Progenitor cell of endocrine pancreas (in vitro differentiated cells): ENCODE measurements at regions not wholly inside any gene's neighbourhood (a gene's known extent, or its start where the extent isn't known, plus 50 kb on each side); places are given as distances from the start of the nearest gene placed in this dataset.

Experiments used
- DNase-seq: peaks from one replicate; pipeline ENCODE4 v3.0.0; 2021; ENCODE audit warnings: low spot score; ENCODE audit not compliant: unreplicated experiment
- H3K27ac Mint-ChIP-seq: 2 replicates; pipeline ENCODE4 v1.8.0; 2021; ENCODE audit warnings: mild to moderate bottlenecking, moderate library complexity, mixed read lengths
- H3K27me3 Mint-ChIP-seq: 2 replicates; pipeline ENCODE4 v1.8.0; 2021; ENCODE audit warnings: mixed read lengths
- H3K36me3 Mint-ChIP-seq: 2 replicates; pipeline ENCODE4 v1.8.0; 2022; ENCODE audit warnings: mixed read lengths; ENCODE audit not compliant: insufficient read depth
- H3K4me1 Mint-ChIP-seq: 2 replicates; pipeline ENCODE4 v1.8.0; 2021; ENCODE audit warnings: low read depth, mixed read lengths
- H3K4me3 Mint-ChIP-seq: 2 replicates; pipeline ENCODE4 v1.8.0; 2021; ENCODE audit warnings: low read depth, mild to moderate bottlenecking, moderate library complexity, mixed read lengths
- H3K9me3 Mint-ChIP-seq: 2 replicates; pipeline ENCODE4 v1.8.0; 2021; ENCODE audit warnings: low read depth, mixed read lengths
- CTCF ChIP-seq: fragments of 200-600 bp; sonication (generic); IDR thresholded peaks from one replicate; pipeline ENCODE4 v1.5.0; 2021; ENCODE audit warnings: antibody characterized with exemption, mild to moderate bottlenecking; ENCODE audit not compliant: unreplicated experiment

DNA sequence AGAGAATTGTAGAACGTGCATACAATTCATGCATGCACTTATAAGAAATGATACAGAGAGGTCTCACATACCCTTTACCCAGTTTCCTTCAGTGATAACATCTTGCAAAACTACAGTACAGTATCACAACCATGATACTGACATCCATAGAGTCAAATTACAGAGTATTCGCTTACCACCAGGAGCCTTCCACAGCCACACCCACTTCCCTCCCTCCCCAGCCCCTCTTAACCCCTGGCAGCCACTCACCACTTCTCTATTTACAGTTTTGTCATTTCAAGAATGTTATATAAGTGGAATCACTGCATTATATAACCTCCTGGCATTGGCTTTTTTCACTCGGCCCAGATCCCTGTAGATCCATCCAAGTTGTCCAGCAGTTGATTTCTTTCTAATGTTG lies 143.8 kb downstream of the ZNF248 start:
- H3K4me1 Mint-ChIP-seq: no peaks in the 10 kb centered on the region
- H3K4me3 Mint-ChIP-seq: no peak overlapping the region
- H3K9me3 Mint-ChIP-seq: peaks cover 43% of the 10 kb centered on the region
- DNase-seq: no peak
- no peaks in the 10 kb centered on the region for H3K36me3 Mint-ChIP-seq
- H3K27me3 Mint-ChIP-seq: no peaks in the 10 kb centered on the region
- TF ChIP-seq CTCF: no peak
- H3K27ac Mint-ChIP-seq: no peak overlapping the region

DNA sequence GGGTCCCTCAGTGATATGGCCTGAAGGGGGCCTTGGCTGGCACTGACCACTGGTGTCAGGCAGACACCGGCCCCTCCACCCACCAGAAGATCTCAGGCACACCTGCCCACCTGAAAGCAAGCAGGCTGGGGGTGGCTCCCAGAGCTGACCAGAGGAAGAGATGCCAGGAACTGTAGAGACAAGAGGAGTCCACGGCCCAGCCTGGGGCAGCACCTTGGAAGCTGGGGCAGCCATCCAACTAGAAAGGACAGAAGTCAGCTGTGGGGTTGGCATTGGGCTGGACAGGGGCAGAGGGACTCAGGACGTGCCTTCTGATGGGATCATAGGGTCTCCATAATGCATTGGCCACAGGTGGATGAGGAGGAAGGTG lies 144.3 kb downstream of the ZNF248 start:
- H3K27me3 Mint-ChIP-seq: no peaks in the 10 kb centered on the region
- no peaks in the 10 kb centered on the region for H3K36me3 Mint-ChIP-seq
- H3K4me1 Mint-ChIP-seq: no peaks in the 10 kb centered on the region
- no peak overlapping the region for H3K4me3 Mint-ChIP-seq
- no peak for DNase-seq
- TF ChIP-seq CTCF: no peak
- no peak overlapping the region for H3K27ac Mint-ChIP-seq
- H3K9me3 Mint-ChIP-seq: peaks cover 40% of the 10 kb centered on the region

- H3K4me3 Mint-ChIP-seq: no peak overlapping the region
- H3K27me3 Mint-ChIP-seq: no peaks in the 10 kb centered on the region
- H3K36me3 Mint-ChIP-seq: no peaks in the 10 kb centered on the region
- TF ChIP-seq CTCF: no peak
- no peak overlapping the region for H3K27ac Mint-ChIP-seq
- no peaks in the 10 kb centered on the region for H3K4me1 Mint-ChIP-seq
- peaks cover 37% of the 10 kb centered on the region for H3K9me3 Mint-ChIP-seq
- DNase-seq: no peak
Observed at GRCh38 chr10:37712489-37713131, 144.8 kb downstream of the ZNF248 start.

GRCh38 chr10:37711617-37712488 lies 145.6 kb downstream of the ZNF248 start:
- no peak overlapping the region for H3K4me3 Mint-ChIP-seq
- peaks cover 41% of the 10 kb centered on the region for H3K9me3 Mint-ChIP-seq

More at GRCh38 chr10:37711617-37712488, 145.6 kb downstream of the ZNF248 start:
- Mint-ChIP-seq H3K27me3 (no peaks in the 10 kb centered on the region), H3K27ac (no peak overlapping the region), H3K4me1 (no peaks in the 10 kb centered on the region), H3K36me3 (no peaks in the 10 kb centered on the region)
- no peak for DNase-seq
- TF ChIP-seq CTCF: no peak
